ENCODE measurements at regions not wholly inside any gene's neighbourhood (a gene's known extent, or its start where the extent isn't known, plus 50 kb on each side); places are given as distances from the start of the nearest gene placed in this dataset.

GRCh38 chr1:63115527-63115926, 206.8 kb upstream of the FOXD3 start:
- no peak for TF ChIP-seq CTCF (IDR thresholded peaks at IDR 0.05)
- TF ChIP-seq EZH2 (IDR thresholded peaks at IDR 0.05; ENCODE audit: borderline replicate concordance, insufficient read depth, low read depth, low read length, poor library complexity, severe bottlenecking) = no peak

Data from B cell (primary cell).